GM23338 (cell line): ENCODE measurements at regions not wholly inside any gene's neighbourhood (a gene's known extent, or its start where the extent isn't known, plus 50 kb on each side); places are given as distances from the start of the nearest gene placed in this dataset.

Experiments
- ATAC-seq: fragments of 200-7000 bp; cut with Tn5 transposase; 3 replicates; pipeline ENCODE4 v1.9.1; 2020
- DNase-seq: peaks from one replicate; pipeline ENCODE4 v3.0.0-alpha.2; 2015; ENCODE audit warnings: low spot score
- H2AFZ ChIP-seq: fragments of 200-600 bp; sonication (generic); 2 replicates; pipeline ENCODE4 v1.8.0; 2016; ENCODE audit warnings: antibody characterized with exemption, mild to moderate bottlenecking, moderate library complexity
- H3F3A ChIP-seq: fragments of 200-600 bp; sonication (generic); replicated peaks from 2 replicates; pipeline ENCODE4 v1.8.0; 2017; ENCODE audit warnings: antibody characterized with exemption, mixed run types, low read depth
- H3K27ac ChIP-seq: fragments of 200-600 bp; sonication (generic); 2 replicates; pipeline ENCODE4 v1.6.1; 2016; ENCODE audit warnings: low read depth
- H3K27me3 ChIP-seq: fragments of 200-600 bp; sonication (generic); 2 replicates; pipeline ENCODE4 v1.8.0; 2016; ENCODE audit warnings: mild to moderate bottlenecking, mixed run types, moderate library complexity; ENCODE audit not compliant: insufficient read depth
- H3K36me3 ChIP-seq: fragments of 200-600 bp; sonication (generic); 2 replicates; pipeline ENCODE4 v1.8.0; 2016; ENCODE audit warnings: mild to moderate bottlenecking; ENCODE audit not compliant: insufficient read depth
- H3K4me1 ChIP-seq: fragments of 200-600 bp; sonication (generic); 2 replicates; pipeline ENCODE4 v1.8.0; 2016; ENCODE audit warnings: mild to moderate bottlenecking, moderate library complexity; ENCODE audit not compliant: insufficient read depth
- H3K4me2 ChIP-seq: fragments of 200-600 bp; sonication (generic); 2 replicates; pipeline ENCODE4 v1.7.1; 2017; ENCODE audit warnings: mixed run types
- H3K4me3 ChIP-seq: fragments of 200-600 bp; sonication (generic); 2 replicates; pipeline ENCODE4 v1.6.1; 2016; ENCODE audit warnings: mixed run types
- H3K79me2 ChIP-seq: fragments of 200-600 bp; sonication (generic); replicated peaks from 2 replicates; pipeline ENCODE4 v1.8.0; 2017; ENCODE audit warnings: mild to moderate bottlenecking; ENCODE audit not compliant: insufficient read depth
- H3K9me2 ChIP-seq: fragments of 200-600 bp; sonication (generic); 2 replicates; pipeline ENCODE4 v1.8.0; 2017; ENCODE audit not compliant: insufficient read depth
- H4K20me1 ChIP-seq: fragments of 200-600 bp; sonication (generic); replicated peaks from 2 replicates; pipeline ENCODE4 v1.8.0; 2017; ENCODE audit warnings: mild to moderate bottlenecking; ENCODE audit not compliant: insufficient read depth
- H3K27ac Mint-ChIP-seq: 2 replicates; pipeline ENCODE4 v1.8.0; 2020; ENCODE audit warnings: inconsistent platforms, mild to moderate bottlenecking, moderate library complexity, mixed read lengths
- H3K27me3 Mint-ChIP-seq: 3 replicates; pipeline ENCODE4 v1.8.0; 2022; ENCODE audit warnings: low read depth, mild to moderate bottlenecking, moderate library complexity, mixed read lengths, inconsistent platforms; ENCODE audit not compliant: insufficient read depth, poor library complexity
- H3K36me3 Mint-ChIP-seq: 3 replicates; pipeline ENCODE4 v1.8.0; 2021; ENCODE audit warnings: low read depth, mild to moderate bottlenecking, inconsistent platforms, moderate library complexity, mixed read lengths
- H3K4me1 Mint-ChIP-seq: 3 replicates; pipeline ENCODE4 v1.8.0; 2020; ENCODE audit warnings: mild to moderate bottlenecking, inconsistent platforms, mixed read lengths
- H3K4me3 Mint-ChIP-seq: 3 replicates; pipeline ENCODE4 v1.8.0; 2021; ENCODE audit warnings: moderate library complexity, mild to moderate bottlenecking, inconsistent platforms, mixed read lengths
- H3K9me3 Mint-ChIP-seq: 3 replicates; pipeline ENCODE4 v1.8.0; 2020; ENCODE audit warnings: moderate library complexity, mild to moderate bottlenecking, inconsistent platforms, mixed read lengths
- EZH2 ChIP-seq: fragments of 200-600 bp; sonication (generic); IDR thresholded peaks from one replicate; pipeline ENCODE4 v1.8.0; 2017; ENCODE audit warnings: antibody characterized with exemption, mild to moderate bottlenecking, low read depth; ENCODE audit not compliant: unreplicated experiment
- EZH2phosphoT487 ChIP-seq: fragments of 200-600 bp; sonication (generic); IDR thresholded peaks from one replicate; pipeline ENCODE4 v1.8.1; 2018; ENCODE audit warnings: antibody characterized with exemption; ENCODE audit not compliant: unreplicated experiment
- NANOG ChIP-seq: IDR thresholded peaks from 2 replicates; pipeline ENCODE4 v1.6.1; 2016; ENCODE audit warnings: antibody characterized with exemption, borderline replicate concordance
- STAT1 ChIP-seq: IDR thresholded peaks from one replicate; pipeline ENCODE4 v1.6.1; 2016; ENCODE audit warnings: antibody characterized with exemption; ENCODE audit not compliant: unreplicated experiment
- ZNF114 ChIP-seq: fragments of 250-450 bp; sonication (Bioruptor Pico); IDR thresholded peaks from 2 replicates; pipeline ENCODE4 v1.5.0; 2020; ENCODE audit warnings: mild to moderate bottlenecking, moderate library complexity
- ZNF331 ChIP-seq: fragments of 250-450 bp; sonication (Bioruptor Pico); IDR thresholded peaks from 2 replicates; pipeline ENCODE4 v1.5.0; 2020; ENCODE audit warnings: low read depth, mild to moderate bottlenecking, moderate library complexity
- ZNF462 ChIP-seq: fragments of 250-450 bp; sonication (Bioruptor Pico); IDR thresholded peaks from 2 replicates; pipeline ENCODE4 v1.5.0; 2020; ENCODE audit warnings: mild to moderate bottlenecking, moderate library complexity
- TF ChIP-seq, protein P1 (sequence below): IDR thresholded peaks from one replicate; pipeline ENCODE4 v1.6.1; 2018; ENCODE audit warnings: antibody characterized with exemption; ENCODE audit not compliant: unreplicated experiment

DNA sequence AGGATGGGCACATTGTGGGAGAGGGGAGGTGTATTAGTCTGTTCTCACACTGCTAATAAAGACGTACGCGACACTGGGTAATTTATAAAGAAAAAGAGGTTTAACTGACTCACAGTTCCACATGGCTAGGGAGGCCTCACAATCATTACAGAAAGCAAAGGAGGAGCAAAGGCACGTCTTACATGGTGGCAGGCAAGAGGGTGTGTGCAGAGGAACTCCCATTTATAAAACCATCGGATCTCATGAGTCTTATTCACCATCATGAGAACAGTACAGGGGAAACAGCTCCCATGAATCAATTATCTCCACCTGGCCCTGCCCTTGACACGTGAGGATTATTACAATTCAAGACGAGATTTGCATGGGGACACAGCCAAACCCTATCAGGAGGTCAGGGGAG is 266.7 kb downstream of the HAUS1 start (continued):
- TF ChIP-seq, protein P1, sequence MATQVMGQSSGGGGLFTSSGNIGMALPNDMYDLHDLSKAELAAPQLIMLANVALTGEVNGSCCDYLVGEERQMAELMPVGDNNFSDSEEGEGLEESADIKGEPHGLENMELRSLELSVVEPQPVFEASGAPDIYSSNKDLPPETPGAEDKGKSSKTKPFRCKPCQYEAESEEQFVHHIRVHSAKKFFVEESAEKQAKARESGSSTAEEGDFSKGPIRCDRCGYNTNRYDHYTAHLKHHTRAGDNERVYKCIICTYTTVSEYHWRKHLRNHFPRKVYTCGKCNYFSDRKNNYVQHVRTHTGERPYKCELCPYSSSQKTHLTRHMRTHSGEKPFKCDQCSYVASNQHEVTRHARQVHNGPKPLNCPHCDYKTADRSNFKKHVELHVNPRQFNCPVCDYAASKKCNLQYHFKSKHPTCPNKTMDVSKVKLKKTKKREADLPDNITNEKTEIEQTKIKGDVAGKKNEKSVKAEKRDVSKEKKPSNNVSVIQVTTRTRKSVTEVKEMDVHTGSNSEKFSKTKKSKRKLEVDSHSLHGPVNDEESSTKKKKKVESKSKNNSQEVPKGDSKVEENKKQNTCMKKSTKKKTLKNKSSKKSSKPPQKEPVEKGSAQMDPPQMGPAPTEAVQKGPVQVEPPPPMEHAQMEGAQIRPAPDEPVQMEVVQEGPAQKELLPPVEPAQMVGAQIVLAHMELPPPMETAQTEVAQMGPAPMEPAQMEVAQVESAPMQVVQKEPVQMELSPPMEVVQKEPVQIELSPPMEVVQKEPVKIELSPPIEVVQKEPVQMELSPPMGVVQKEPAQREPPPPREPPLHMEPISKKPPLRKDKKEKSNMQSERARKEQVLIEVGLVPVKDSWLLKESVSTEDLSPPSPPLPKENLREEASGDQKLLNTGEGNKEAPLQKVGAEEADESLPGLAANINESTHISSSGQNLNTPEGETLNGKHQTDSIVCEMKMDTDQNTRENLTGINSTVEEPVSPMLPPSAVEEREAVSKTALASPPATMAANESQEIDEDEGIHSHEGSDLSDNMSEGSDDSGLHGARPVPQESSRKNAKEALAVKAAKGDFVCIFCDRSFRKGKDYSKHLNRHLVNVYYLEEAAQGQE: no peak
- no peak for TF ChIP-seq ZNF114 (CRISPR knock-in tag)
- no peak for TF ChIP-seq EZH2
- no peak for TF ChIP-seq STAT1
- TF ChIP-seq ZNF331: no peak

DNA sequence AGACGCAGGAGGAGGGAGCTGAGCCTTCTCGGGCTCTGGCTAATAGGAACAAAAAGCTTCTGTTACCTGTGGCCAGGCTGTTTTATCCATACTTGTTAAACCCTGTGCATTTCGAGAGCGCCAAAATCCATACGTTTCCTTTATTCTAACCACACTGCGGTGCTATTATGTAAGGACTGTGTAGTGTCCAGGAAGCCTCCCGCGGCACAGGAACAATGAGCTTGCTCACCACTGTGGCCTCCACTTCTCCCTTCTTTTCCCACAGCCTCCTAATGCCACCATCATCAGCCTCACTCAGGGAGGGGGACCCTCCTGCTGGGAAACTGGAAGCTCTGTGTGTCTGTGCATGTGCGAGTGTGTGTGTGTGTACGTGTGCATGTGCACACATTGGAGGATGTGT is 268.5 kb downstream of the HAUS1 start:
- Histone ChIP-seq H3K27ac (no peak overlapping the region), H3F3A (no peaks in the 10 kb centered on the region), H3K27me3 (no peaks in the 10 kb centered on the region), H3K4me1 (no peaks in the 10 kb centered on the region), H2AFZ (no peak overlapping the region), H3K79me2 (no peaks in the 10 kb centered on the region), H3K4me2 (no peak overlapping the region), H3K4me3 (no peak overlapping the region), H3K36me3 (no peaks in the 10 kb centered on the region), H4K20me1 (no peaks in the 10 kb centered on the region), H3K9me2 (no peaks in the 10 kb centered on the region)
- H3K27ac Mint-ChIP-seq: no peak overlapping the region
- no peak for DNase-seq
- H3K27me3 Mint-ChIP-seq: peaks cover 7% of the 10 kb centered on the region
- no peak overlapping the region for H3K4me3 Mint-ChIP-seq
- H3K36me3 Mint-ChIP-seq: no peaks in the 10 kb centered on the region; the same call in 2 of the 3 replicates
- TF ChIP-seq EZH2phosphoT487 (no peak), EZH2 (no peak), ZNF462 (CRISPR knock-in tag) (no peak), NANOG (no peak)
- H3K9me3 Mint-ChIP-seq: no peaks in the 10 kb centered on the region
- no peak for ATAC-seq
- peaks cover 18% of the 10 kb centered on the region for H3K4me1 Mint-ChIP-seq
